ENCODE measurements at regions not wholly inside any gene's neighbourhood (a gene's known extent, or its start where the extent isn't known, plus 50 kb on each side); places are given as distances from the start of the nearest gene placed in this dataset.

GRCh38 chr18:77455004-77455403 lies 205.4 kb downstream of the GALR1 start:
- DNase-seq, result no peak

- no peak for DNase-seq
Measured at GRCh38 chr18:77457681-77458080, 208.0 kb downstream of the GALR1 start.

GRCh38 chr18:77461062-77461688 lies 211.5 kb downstream of the GALR1 start:
- DNase-seq, result no peak

- DNase-seq, result no peak
Measured at GRCh38 chr18:77464917-77465316, 215.3 kb downstream of the GALR1 start.

- no peak for DNase-seq
Measured at GRCh38 chr18:77466890-77467289, 217.2 kb downstream of the GALR1 start.

GRCh38 chr18:77469131-77469530 lies 219.5 kb downstream of the GALR1 start:
- DNase-seq, result no peak

GRCh38 chr18:77470569-77471413 lies 221.1 kb downstream of the GALR1 start:
- no peak for DNase-seq

GRCh38 chr18:77472509-77472908 lies 222.9 kb downstream of the GALR1 start:
- DNase-seq, result no peak

- no peak for DNase-seq
Measured at GRCh38 chr18:77478646-77479442, 229.2 kb downstream of the GALR1 start.

- DNase-seq, result no peak
Measured at GRCh38 chr18:77481541-77481940, 231.9 kb downstream of the GALR1 start.

- no peak for DNase-seq
Measured at GRCh38 chr18:77482190-77483085, 232.8 kb downstream of the GALR1 start.

- DNase-seq, result no peak
Measured at GRCh38 chr18:77486985-77487384, 237.3 kb downstream of the GALR1 start.

- DNase-seq, result no peak
Measured at GRCh38 chr18:77487951-77488740, 238.5 kb downstream of the GALR1 start.

GRCh38 chr18:77495079-77495478 lies 245.4 kb downstream of the GALR1 start:
- DNase-seq, result no peak

- DNase-seq, result no peak
Measured at GRCh38 chr18:77495982-77496690, 246.5 kb downstream of the GALR1 start.

- DNase-seq, result no peak
Measured at GRCh38 chr18:77501266-77501665, 251.6 kb downstream of the GALR1 start.

- no peak for DNase-seq
Measured at GRCh38 chr18:77505499-77505898, 255.9 kb downstream of the GALR1 start.

- DNase-seq, result no peak
Measured at GRCh38 chr18:77512152-77512551, 262.5 kb downstream of the GALR1 start.

GRCh38 chr18:77517901-77518300 lies 268.3 kb downstream of the GALR1 start:
- no peak for DNase-seq

- DNase-seq, result no peak
Measured at GRCh38 chr18:77520767-77521166, 271.1 kb downstream of the GALR1 start.

- no peak for DNase-seq
Measured at GRCh38 chr18:77522051-77522675, 272.5 kb downstream of the GALR1 start.
